Fibroblast of villous mesenchyme (primary cell): ENCODE measurements at regions not wholly inside any gene's neighbourhood (a gene's known extent, or its start where the extent isn't known, plus 50 kb on each side); places are given as distances from the start of the nearest gene placed in this dataset.

Experiments used
- DNase-seq: peaks from one replicate; pipeline ENCODE4 v3.0.0-alpha.2; 2010; ENCODE audit warnings: low read depth
- H3K4me3 ChIP-seq: 2 replicates; pipeline ENCODE4 v1.5.1; 2011; ENCODE audit warnings: low read depth, mild to moderate bottlenecking, low read length
- TF ChIP-seq, protein P1 (sequence below): IDR thresholded peaks from 2 replicates; pipeline ENCODE4 v1.5.1; 2012; ENCODE audit warnings: low read depth, mild to moderate bottlenecking, low read length; ENCODE audit not compliant: insufficient read depth

DNA sequence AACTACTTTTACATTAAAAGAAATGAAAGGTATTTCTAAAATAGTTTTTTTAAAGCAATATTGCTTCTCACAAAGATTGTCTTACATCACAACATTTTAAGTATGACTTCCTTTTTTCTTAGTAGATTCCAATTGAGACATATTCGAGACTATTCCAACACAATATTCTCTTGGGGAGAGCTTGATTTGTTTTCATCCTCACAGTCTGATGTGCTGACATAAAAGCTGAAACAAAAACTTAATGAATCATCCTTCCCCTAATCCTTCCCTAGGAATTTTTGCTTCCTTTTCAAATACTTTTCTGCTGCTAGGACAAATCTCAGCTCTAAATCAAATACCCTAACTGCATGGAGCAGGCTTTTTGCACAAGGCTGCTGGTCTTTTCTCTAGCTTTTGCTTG, 245.8 kb upstream of the MAP3K1 start:
- H3K4me3 ChIP-seq, result no peak overlapping the region
- TF ChIP-seq, protein P1, sequence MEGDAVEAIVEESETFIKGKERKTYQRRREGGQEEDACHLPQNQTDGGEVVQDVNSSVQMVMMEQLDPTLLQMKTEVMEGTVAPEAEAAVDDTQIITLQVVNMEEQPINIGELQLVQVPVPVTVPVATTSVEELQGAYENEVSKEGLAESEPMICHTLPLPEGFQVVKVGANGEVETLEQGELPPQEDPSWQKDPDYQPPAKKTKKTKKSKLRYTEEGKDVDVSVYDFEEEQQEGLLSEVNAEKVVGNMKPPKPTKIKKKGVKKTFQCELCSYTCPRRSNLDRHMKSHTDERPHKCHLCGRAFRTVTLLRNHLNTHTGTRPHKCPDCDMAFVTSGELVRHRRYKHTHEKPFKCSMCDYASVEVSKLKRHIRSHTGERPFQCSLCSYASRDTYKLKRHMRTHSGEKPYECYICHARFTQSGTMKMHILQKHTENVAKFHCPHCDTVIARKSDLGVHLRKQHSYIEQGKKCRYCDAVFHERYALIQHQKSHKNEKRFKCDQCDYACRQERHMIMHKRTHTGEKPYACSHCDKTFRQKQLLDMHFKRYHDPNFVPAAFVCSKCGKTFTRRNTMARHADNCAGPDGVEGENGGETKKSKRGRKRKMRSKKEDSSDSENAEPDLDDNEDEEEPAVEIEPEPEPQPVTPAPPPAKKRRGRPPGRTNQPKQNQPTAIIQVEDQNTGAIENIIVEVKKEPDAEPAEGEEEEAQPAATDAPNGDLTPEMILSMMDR, result no peak
- peak; percentile 77 for DNase-seq

- TF ChIP-seq, protein P1, result no peak
- peak; percentile 64 for DNase-seq
- no peak overlapping the region for H3K4me3 ChIP-seq
Measured at GRCh38 chr5:56569076-56569475, 246.3 kb upstream of the MAP3K1 start.

- TF ChIP-seq, protein P1, result no peak
- H3K4me3 ChIP-seq, result no peak overlapping the region
- DNase-seq, result no peak
Measured at GRCh38 chr5:56567278-56567677, 248.1 kb upstream of the MAP3K1 start.

- no peak for DNase-seq
- no peak overlapping the region for H3K4me3 ChIP-seq
- TF ChIP-seq, protein P1, result no peak
Measured at GRCh38 chr5:56566374-56567249, 248.7 kb upstream of the MAP3K1 start.

DNA sequence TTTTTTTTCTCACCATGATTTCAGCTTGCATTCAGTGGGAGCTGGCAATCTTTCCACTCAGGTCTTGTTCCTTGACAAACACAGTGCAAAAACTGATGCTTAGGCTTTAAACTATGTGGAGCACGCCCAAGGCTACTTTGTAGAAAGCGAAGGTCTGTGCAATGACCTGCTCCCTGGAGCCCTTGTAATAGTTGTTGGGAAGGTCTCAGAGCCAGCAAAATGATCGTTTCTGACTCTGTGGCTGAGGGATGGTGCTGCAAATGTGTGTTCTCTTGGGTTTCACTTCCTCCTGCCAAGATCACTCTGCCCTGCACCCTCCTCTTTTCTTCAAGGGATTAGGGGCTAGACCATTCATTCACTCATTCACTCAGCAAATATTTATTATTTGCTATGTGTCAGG, 249.7 kb upstream of the MAP3K1 start:
- DNase-seq, result no peak
- H3K4me3 ChIP-seq, result no peak overlapping the region
- TF ChIP-seq, protein P1, result no peak

- no peak for DNase-seq
- H3K4me3 ChIP-seq, result no peak overlapping the region
- TF ChIP-seq, protein P1, result no peak
Measured at GRCh38 chr5:56565283-56565615, 250.1 kb upstream of the MAP3K1 start.
